ENCODE measurements at regions not wholly inside any gene's neighbourhood (a gene's known extent, or its start where the extent isn't known, plus 50 kb on each side); places are given as distances from the start of the nearest gene placed in this dataset.
A peak's percentile ranks its signal among the peaks of the same experiment; 100 is the strongest.

DNA sequence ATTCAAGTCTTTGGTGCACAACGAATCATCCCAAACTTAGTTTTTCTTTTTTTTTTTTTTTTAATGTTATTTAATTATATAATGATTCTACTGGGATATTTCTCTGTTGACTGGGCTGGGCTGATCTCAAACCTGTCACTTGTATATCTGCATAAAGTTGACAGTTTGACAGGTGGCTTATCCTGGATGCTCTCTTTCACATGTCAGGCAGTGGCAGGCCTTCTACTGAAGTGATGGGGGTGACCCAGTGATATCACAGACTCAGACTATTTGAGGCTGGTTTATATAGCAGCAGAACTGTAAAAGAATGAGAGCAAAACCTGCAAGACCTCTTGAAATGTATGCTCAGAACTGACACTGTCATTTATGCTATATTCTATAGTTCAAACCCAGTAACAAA lies 1813.5 kb upstream of the CDH6 start:
- peak overlapping the region; percentile 68 for H3K4me2 ChIP-seq
- TF ChIP-seq, protein P1, sequence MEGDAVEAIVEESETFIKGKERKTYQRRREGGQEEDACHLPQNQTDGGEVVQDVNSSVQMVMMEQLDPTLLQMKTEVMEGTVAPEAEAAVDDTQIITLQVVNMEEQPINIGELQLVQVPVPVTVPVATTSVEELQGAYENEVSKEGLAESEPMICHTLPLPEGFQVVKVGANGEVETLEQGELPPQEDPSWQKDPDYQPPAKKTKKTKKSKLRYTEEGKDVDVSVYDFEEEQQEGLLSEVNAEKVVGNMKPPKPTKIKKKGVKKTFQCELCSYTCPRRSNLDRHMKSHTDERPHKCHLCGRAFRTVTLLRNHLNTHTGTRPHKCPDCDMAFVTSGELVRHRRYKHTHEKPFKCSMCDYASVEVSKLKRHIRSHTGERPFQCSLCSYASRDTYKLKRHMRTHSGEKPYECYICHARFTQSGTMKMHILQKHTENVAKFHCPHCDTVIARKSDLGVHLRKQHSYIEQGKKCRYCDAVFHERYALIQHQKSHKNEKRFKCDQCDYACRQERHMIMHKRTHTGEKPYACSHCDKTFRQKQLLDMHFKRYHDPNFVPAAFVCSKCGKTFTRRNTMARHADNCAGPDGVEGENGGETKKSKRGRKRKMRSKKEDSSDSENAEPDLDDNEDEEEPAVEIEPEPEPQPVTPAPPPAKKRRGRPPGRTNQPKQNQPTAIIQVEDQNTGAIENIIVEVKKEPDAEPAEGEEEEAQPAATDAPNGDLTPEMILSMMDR (conservative IDR thresholded peaks at IDR 0.05; ENCODE audit: low read depth, low read length), result no peak
- peak overlapping the region; percentile 17; the same call in 1 of the 2 replicates for H3K9ac ChIP-seq
- H3K4me1 ChIP-seq (ENCODE audit: low read depth, poor library complexity, severe bottlenecking), result peaks cover 71% of the 10 kb centered on the region
- H2AFZ ChIP-seq (ENCODE audit: low read depth), result peak overlapping the region; percentile 4; the same call in 1 of the 2 replicates
- no peaks in the 10 kb centered on the region for H3K27me3 ChIP-seq (ENCODE audit: insufficient read depth, low read depth)
- peak overlapping the region; percentile 94 for H3K27ac ChIP-seq
- no peaks in the 10 kb centered on the region for H4K20me1 ChIP-seq (ENCODE audit: insufficient read depth)
- H3K79me2 ChIP-seq (ENCODE audit: insufficient read depth, low read depth), result no peaks in the 10 kb centered on the region
- H3K4me3 ChIP-seq (IDR thresholded peaks at IDR 0.05; ENCODE audit: insufficient read depth, low read depth, low read length), result no peak overlapping the region
- no peaks in the 10 kb centered on the region for H3K36me3 ChIP-seq (ENCODE audit: insufficient read depth)

DNA sequence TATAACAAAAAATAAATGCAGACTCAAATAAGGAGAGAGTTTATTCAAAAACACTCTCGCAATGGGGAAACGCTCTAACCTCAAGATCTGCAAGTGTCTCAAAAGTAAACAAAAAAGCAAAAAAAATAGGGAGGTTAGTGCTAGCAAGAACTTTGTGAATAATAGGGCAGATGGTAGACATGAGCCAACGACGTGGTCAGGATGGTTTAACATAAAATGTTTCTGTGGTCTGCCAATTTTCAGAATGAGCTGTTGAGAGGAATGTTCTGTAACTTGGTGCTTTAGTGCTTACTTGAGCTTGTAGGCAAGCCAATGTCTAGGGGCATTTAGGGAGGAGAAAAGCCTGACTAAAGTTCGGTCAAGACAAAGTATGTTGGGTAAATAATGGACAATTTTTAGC lies 1813.9 kb upstream of the CDH6 start:
- peak overlapping the region; percentile 58 for H3K9ac ChIP-seq
- H3K4me3 ChIP-seq (IDR thresholded peaks at IDR 0.05; ENCODE audit: insufficient read depth, low read depth, low read length), result no peak overlapping the region
- H3K27ac ChIP-seq, result peak overlapping the region; percentile 94
- no peaks in the 10 kb centered on the region for H4K20me1 ChIP-seq (ENCODE audit: insufficient read depth)
- H3K36me3 ChIP-seq (ENCODE audit: insufficient read depth), result no peaks in the 10 kb centered on the region
- peak overlapping the region; percentile 68 for H3K4me2 ChIP-seq
- TF ChIP-seq, protein P1 (conservative IDR thresholded peaks at IDR 0.05; ENCODE audit: low read depth, low read length), result no peak
- no peaks in the 10 kb centered on the region for H3K79me2 ChIP-seq (ENCODE audit: insufficient read depth, low read depth)
- peak overlapping the region; percentile 41; the same call in 1 of the 2 replicates for H2AFZ ChIP-seq (ENCODE audit: low read depth)
- H3K4me1 ChIP-seq (ENCODE audit: low read depth, poor library complexity, severe bottlenecking), result peaks cover 73% of the 10 kb centered on the region
- no peaks in the 10 kb centered on the region for H3K27me3 ChIP-seq (ENCODE audit: insufficient read depth, low read depth)

DNA sequence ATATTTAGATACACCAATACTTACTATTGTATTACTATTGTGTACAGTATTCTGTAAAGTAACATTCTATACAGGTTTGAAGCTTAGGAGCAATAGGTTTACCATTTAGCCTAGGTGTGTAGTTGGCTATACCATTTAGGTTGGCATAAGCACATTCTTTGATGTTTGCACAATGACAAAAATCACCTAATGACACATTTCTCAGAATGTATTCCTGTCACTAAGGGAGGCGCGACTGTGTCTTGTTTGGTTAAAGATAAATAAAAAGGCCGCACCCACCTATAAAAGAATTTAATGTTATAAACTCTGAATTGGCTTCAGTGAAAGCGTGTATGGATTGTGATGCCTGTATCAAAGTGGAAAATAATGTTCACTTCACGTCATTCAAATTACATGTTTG lies 1815.4 kb upstream of the CDH6 start:
- TF ChIP-seq, protein P1 (conservative IDR thresholded peaks at IDR 0.05; ENCODE audit: low read depth, low read length), result no peak
- Histone ChIP-seq H3K4me1 (ENCODE audit: low read depth, poor library complexity, severe bottlenecking) (peaks cover 72% of the 10 kb centered on the region), H3K36me3 (ENCODE audit: insufficient read depth) (no peaks in the 10 kb centered on the region), H3K27ac (peak overlapping the region; percentile 94), H3K4me2 (peak overlapping the region; percentile 68), H3K9ac (peak overlapping the region; percentile 0; the same call in 1 of the 2 replicates), H3K27me3 (ENCODE audit: insufficient read depth, low read depth) (no peaks in the 10 kb centered on the region), H2AFZ (ENCODE audit: low read depth) (no peak overlapping the region), H3K79me2 (ENCODE audit: insufficient read depth, low read depth) (no peaks in the 10 kb centered on the region), H3K4me3 (IDR thresholded peaks at IDR 0.05; ENCODE audit: insufficient read depth, low read depth, low read length) (no peak overlapping the region), H4K20me1 (ENCODE audit: insufficient read depth) (no peaks in the 10 kb centered on the region)

DNA sequence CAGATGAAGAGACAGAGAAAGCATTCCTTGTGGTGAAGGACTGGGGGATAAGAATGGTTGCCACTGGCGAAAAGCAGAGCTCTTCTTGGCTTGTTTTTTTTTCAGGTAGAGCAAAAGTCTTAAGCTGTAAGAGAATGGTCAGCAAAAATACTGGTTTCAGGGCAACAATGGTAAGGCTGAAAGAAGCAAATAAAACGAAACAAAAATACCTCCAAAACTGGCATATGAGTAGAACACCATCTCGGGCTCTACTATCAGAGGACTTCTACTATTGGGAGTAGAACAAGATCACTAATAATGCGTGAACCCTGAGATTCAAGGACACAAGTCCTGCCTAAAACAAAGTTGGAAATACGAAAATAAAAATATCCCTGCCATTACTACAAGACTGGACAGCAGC lies 1823.2 kb upstream of the CDH6 start:
- Histone ChIP-seq H3K4me2 (peak overlapping the region; percentile 93), H3K27ac (peak overlapping the region; percentile 89), H3K27me3 (ENCODE audit: insufficient read depth, low read depth) (no peaks in the 10 kb centered on the region), H4K20me1 (ENCODE audit: insufficient read depth) (no peaks in the 10 kb centered on the region), H3K36me3 (ENCODE audit: insufficient read depth) (no peaks in the 10 kb centered on the region), H3K79me2 (ENCODE audit: insufficient read depth, low read depth) (no peaks in the 10 kb centered on the region), H2AFZ (ENCODE audit: low read depth) (peak overlapping the region; percentile 63), H3K4me1 (ENCODE audit: low read depth, poor library complexity, severe bottlenecking) (peaks cover 55% of the 10 kb centered on the region), H3K9ac (peak overlapping the region; percentile 47; the same call in 1 of the 2 replicates), H3K4me3 (IDR thresholded peaks at IDR 0.05; ENCODE audit: insufficient read depth, low read depth, low read length) (no peak overlapping the region)
- TF ChIP-seq, protein P1 (conservative IDR thresholded peaks at IDR 0.05; ENCODE audit: low read depth, low read length), result no peak
